HG03432 (cell line): ENCODE measurements at regions not wholly inside any gene's neighbourhood (a gene's known extent, or its start where the extent isn't known, plus 50 kb on each side); places are given as distances from the start of the nearest gene placed in this dataset.
"Not testable (repeated sequence)": the region's sequence is repeated elsewhere in the genome, so short reads cannot be mapped to it uniquely, and the experiment has no call there.

Experiments
- ATAC-seq: cut with Tn5 transposase; IDR thresholded peaks from one replicate; pipeline ENCODE4 v1.9.1; 2021; ENCODE audit warnings: mild to moderate bottlenecking, moderate library complexity; ENCODE audit not compliant: unreplicated experiment

GRCh38 chr9:106085479-106085878 lies 391.1 kb downstream of the TMEM38B start:
- no peak for ATAC-seq

GRCh38 chr9:106092083-106092482 lies 397.7 kb downstream of the TMEM38B start:
- ATAC-seq: no peak

GRCh38 chr9:106102821-106103220 lies 408.5 kb downstream of the TMEM38B start:
- ATAC-seq: no peak

GRCh38 chr9:106104887-106105286 lies 410.5 kb downstream of the TMEM38B start:
- no peak for ATAC-seq

DNA sequence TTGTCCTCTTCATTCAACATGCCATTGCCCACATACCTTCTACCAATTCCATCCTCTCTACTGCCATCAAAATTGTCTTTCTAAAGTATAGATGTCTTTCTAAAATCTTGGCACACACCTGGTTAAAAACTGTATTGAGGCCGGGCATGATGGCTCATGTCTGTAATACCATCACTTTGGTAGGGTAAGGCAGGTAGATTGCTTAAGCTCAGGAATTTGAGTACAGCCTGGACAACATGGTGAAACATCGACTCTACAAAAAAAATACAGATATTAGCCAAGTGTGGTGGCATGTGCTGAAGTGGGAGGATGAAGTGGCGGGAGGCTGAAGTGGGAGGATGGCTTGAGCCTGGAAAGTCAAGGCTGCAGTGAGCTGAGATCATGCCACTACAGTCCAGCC lies 412.1 kb downstream of the TMEM38B start:
- no peak for ATAC-seq

DNA sequence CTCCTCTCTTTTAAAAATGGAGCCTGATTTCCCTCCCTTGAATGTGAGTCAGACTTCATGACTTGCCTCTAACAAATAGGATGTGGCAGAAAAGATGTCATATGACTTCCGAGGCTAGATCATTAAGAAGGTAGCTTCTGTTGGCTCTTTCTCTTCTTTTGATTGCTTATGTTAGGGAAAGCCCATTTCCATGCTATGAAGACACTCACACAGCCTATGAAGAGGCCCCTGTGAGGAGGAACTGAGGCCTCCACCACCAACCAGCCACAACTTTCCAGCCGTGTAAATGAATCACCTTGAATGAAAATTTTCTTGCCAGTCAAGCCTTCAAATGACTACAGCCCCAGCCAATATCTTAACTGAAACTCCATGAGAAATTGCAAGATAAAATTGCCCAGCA lies 413.4 kb downstream of the TMEM38B start:
- no peak for ATAC-seq

DNA sequence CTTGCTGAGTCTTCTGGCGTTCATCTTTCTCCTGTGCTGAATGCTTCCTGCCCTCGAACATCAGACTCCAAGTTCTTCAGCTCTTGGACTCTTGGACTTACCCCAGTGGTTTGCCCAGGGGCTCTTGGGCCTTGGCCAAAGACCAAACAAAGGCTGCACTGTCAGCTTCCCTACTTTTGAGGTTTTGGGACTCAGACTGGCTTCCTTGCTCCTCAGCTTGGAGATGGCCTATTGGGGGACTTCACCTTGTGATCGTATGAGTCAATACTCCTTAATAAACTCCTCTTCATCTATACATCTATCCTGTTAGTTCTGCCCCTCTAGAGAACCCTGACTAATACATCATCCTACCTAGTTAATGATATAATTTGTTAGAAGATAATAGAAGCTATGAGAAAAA lies 415.4 kb downstream of the TMEM38B start:
- not testable (repeated sequence) for ATAC-seq

- no peak for ATAC-seq
These were observed 416.1 kb downstream of the TMEM38B start for GRCh38 chr9:106110483-106110882.

DNA sequence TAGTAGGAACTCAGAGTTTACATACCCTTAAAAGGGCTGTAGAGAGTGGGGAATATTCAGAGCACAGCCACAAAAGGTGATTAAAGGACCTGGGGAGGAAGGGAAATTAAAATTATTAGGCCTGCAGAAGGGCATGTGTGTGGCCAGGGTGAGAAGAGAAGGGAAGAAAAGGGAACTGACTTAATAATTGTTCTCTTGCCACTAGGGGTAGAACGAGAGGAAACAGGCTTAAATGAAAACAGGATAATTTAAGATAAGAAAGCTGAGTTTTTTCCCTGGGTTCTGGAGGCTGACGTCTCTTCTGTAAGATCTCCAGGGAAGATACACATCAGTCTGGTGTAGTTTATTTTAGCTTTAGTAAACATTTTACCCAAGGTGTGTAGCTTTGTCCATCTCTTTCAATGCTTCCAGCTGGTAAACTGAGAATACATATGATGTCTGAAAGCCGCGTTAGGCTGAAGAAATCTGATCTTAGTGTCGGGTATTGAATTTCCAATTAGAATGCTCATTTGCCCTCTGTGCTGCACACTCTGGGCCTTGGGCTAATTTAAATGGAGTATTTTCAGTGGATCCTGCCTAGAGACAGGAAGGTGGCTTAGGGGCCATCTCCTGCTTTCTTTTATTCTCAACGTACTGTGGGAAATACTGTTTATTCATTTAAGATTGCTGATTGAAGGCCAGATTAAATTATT lies 416.8 kb downstream of the TMEM38B start:
- no peak for ATAC-seq

GRCh38 chr9:106112935-106113334 lies 418.6 kb downstream of the TMEM38B start:
- ATAC-seq: no peak

DNA sequence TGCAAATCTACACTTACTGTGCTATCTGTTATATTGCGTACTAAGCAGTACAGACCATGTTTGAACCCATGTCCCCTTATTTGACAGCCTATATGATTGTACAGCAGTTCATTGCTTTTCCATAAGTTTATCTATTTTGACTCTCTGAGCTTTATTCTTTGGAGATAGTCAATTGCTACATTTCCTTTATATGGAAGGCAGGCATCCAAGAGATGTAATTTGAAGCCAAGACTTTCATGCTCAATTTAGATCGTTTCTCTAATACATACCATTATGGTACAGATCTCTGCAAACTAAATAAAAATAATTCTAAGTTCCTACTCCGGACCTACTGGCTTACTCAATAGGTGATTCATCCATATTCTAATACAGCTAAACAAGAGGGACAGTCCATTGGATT lies 424.8 kb downstream of the TMEM38B start:
- no peak for ATAC-seq

DNA sequence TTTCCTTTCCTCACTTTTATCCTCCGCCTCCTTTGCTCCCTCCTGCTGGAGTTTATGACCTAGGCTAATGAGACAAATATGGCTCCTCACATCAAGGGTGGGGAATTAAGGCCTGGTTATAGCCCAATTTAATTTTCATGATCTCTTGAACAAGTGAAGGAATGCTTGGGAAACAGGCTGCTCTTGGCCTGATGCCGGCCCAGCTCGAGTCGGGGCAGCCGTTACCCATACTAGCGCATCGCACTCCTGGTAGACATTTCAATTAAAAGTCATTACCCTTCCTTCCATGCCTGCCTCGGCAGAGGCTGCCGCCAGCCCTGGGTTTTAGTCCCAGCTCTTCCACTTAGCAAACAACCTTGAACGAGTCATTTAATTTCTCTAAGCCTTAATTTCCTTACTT lies 425.7 kb downstream of the TMEM38B start:
- no peak for ATAC-seq

DNA sequence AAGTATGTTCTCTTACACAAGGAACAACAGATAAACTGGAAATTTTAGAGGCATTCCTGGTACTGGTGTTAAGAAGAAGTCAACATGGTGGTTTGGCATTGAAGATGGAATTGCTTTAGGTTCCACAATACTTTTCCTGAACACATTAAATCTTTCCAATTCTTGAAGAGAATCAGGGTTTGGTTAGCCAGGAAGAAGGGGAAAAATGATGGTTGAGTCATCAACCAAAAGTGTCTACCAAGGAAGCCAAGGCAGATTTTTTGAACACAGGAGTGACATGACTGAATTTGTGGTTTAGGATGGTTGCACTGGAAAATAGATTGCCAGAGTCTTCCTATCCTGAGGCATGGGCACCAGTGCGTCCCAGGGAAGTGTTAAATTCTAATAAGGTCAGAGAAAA lies 433.4 kb downstream of the TMEM38B start:
- ATAC-seq: no peak

GRCh38 chr9:106130374-106130773 lies 436.0 kb downstream of the TMEM38B start:
- ATAC-seq: no peak

GRCh38 chr9:106143781-106144180 lies 449.4 kb downstream of the TMEM38B start:
- ATAC-seq: no peak

DNA sequence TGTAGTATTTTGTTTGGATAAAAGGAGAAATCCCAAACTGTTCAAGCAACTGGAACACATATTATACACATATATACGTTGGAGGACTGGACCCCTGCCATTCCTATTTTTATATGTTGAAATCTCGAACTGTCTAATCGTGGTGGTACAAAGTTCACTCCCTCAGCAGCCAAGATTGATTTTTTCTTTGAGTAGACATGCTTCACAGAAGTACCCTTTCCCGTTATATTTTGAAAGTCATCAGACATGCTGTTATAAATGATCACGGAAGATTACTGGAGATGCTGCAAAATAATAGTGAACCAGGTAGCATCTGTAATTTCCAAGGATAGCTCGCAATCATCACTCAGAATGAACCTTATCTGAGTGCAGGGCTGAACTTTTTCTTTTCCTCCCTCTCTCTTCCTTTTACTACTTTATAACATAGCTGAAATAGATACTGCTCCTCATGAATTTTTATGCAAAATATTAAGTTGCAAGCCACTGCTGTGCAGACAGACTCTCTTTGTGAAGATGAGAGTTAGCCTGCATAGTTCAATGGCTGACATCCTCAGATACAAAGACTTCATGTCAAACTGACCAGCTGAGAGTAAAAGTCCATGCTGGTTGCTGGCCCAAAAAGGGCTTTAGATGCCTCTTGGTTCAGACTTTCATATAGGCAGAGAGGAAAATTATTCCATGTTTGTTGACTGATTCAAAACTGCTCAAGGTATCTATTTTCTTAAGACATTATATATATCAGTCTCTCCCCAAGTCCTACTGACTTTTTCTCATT lies 451.9 kb downstream of the TMEM38B start:
- ATAC-seq: no peak

DNA sequence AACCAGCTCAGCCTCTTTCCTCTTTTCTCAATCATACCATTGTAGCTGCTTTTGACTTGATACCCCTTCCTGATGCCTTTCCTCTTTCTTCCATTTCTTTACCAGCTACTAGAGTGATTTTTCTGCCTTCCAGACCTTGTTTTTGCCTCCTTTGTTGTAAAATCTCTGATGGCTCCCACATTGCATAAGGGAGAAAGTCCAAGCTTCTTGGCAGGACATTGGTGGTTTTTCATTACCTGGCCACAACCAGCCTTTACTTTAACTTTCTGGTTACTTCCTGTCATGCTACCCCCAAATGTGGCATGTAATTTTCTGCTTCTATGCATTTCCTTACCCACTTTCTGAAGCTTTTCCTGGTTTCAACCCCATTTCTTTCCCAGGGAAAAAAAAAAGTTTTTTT lies 452.5 kb downstream of the TMEM38B start:
- no peak for ATAC-seq

GRCh38 chr9:106149956-106150355 lies 455.6 kb downstream of the TMEM38B start:
- no peak for ATAC-seq

GRCh38 chr9:106156465-106156864 lies 462.1 kb downstream of the TMEM38B start:
- ATAC-seq: no peak

- ATAC-seq: no peak
These were observed 477.9 kb downstream of the TMEM38B start for GRCh38 chr9:106172265-106172664.

- ATAC-seq: no peak
These were observed 480.0 kb downstream of the TMEM38B start for GRCh38 chr9:106174346-106174745.

GRCh38 chr9:106177216-106177615 lies 482.9 kb downstream of the TMEM38B start:
- no peak for ATAC-seq
